ENCODE measurements at regions not wholly inside any gene's neighbourhood (a gene's known extent, or its start where the extent isn't known, plus 50 kb on each side); places are given as distances from the start of the nearest gene placed in this dataset.

GRCh38 chr3:5384557-5385236 is 197.2 kb downstream of the EDEM1 start:
- peaks cover 0 to 6% (median 0%) of the 10 kb centered on the region in 7 donors for H3K27me3 ChIP-seq
- no peak overlapping the region for H3K27ac ChIP-seq
- DNase-seq (no peak), ATAC-seq (no peak)
- TF ChIP-seq, protein P1, sequence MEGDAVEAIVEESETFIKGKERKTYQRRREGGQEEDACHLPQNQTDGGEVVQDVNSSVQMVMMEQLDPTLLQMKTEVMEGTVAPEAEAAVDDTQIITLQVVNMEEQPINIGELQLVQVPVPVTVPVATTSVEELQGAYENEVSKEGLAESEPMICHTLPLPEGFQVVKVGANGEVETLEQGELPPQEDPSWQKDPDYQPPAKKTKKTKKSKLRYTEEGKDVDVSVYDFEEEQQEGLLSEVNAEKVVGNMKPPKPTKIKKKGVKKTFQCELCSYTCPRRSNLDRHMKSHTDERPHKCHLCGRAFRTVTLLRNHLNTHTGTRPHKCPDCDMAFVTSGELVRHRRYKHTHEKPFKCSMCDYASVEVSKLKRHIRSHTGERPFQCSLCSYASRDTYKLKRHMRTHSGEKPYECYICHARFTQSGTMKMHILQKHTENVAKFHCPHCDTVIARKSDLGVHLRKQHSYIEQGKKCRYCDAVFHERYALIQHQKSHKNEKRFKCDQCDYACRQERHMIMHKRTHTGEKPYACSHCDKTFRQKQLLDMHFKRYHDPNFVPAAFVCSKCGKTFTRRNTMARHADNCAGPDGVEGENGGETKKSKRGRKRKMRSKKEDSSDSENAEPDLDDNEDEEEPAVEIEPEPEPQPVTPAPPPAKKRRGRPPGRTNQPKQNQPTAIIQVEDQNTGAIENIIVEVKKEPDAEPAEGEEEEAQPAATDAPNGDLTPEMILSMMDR (IDR thresholded peaks at IDR 0.05) = no peak
- no peaks in the 10 kb centered on the region for H3K4me1 ChIP-seq
- peaks cover 0 to 11% (median 0%) of the 10 kb centered on the region in 11 donors for H3K9me3 ChIP-seq
- H3K36me3 ChIP-seq = no peaks in the 10 kb centered on the region
- WGBS, 2 donors = 85 to 89% methylated on average over 7 of the region's 7 CpGs
- H3K4me3 ChIP-seq = no peak overlapping the region
- intact Hi-C loops (cut with DNase I) = no loop called here

GRCh38 chr3:5388091-5388490 is 200.6 kb downstream of the EDEM1 start:
- ATAC-seq = no peak
- Histone ChIP-seq H3K9me3 (no peaks in the 10 kb centered on the region), H3K27me3 (peaks cover 0 to 6% (median 0%) of the 10 kb centered on the region in 7 donors), H3K27ac (no peak overlapping the region), H3K36me3 (no peaks in the 10 kb centered on the region), H3K4me3 (no peak overlapping the region), H3K4me1 (no peaks in the 10 kb centered on the region)
- 59 to 63% methylated on average over 1 of the region's 1 CpG for WGBS, 2 donors
- TF ChIP-seq, protein P1 (IDR thresholded peaks at IDR 0.05) = no peak
- no peak for DNase-seq
- intact Hi-C loops (cut with DNase I) = no loop called here

GRCh38 chr3:5389057-5389456 is 201.6 kb downstream of the EDEM1 start:
- H3K9me3 ChIP-seq = no peaks in the 10 kb centered on the region
- no peak overlapping the region for H3K4me3 ChIP-seq
- no peak overlapping the region for H3K27ac ChIP-seq
- H3K27me3 ChIP-seq = peaks cover 0 to 6% (median 0%) of the 10 kb centered on the region in 7 donors
- TF ChIP-seq, protein P1 (IDR thresholded peaks at IDR 0.05) = no peak
- WGBS, 2 donors = 70 to 76% methylated on average over 4 of the region's 4 CpGs
- H3K4me1 ChIP-seq = no peaks in the 10 kb centered on the region
- DNase-seq = no peak
- ATAC-seq = no peak
- no peaks in the 10 kb centered on the region for H3K36me3 ChIP-seq
- intact Hi-C loops (cut with DNase I) = no loop called here

GRCh38 chr3:5390221-5390620 is 202.7 kb downstream of the EDEM1 start:
- Histone ChIP-seq H3K9me3 (no peaks in the 10 kb centered on the region), H3K36me3 (no peaks in the 10 kb centered on the region), H3K4me1 (no peaks in the 10 kb centered on the region), H3K27ac (no peak overlapping the region), H3K27me3 (peaks cover 0 to 6% (median 0%) of the 10 kb centered on the region in 7 donors), H3K4me3 (no peak overlapping the region)
- no peak for DNase-seq
- WGBS, 2 donors = 44 to 47% methylated on average over 5 of the region's 5 CpGs
- intact Hi-C loops (cut with DNase I) = no loop called here
- ATAC-seq = no peak
- TF ChIP-seq, protein P1 (IDR thresholded peaks at IDR 0.05) = no peak

Data from heart right ventricle (tissue), 16 donors.